Astrocyte (in vitro differentiated cells and primary cell): ENCODE measurements at regions not wholly inside any gene's neighbourhood (a gene's known extent, or its start where the extent isn't known, plus 50 kb on each side); places are given as distances from the start of the nearest gene placed in this dataset.

ENCODE experiments used
- DNase-seq: peaks from one replicate; pipeline ENCODE4 v3.0.0-alpha.2; 2010; ENCODE audit warnings: low read depth
- FAIRE-seq: peaks from 2 replicates; lab custom pipeline; 2011; peaks lifted over from hg19 to GRCh38; lab: Jason Lieb, UNC
- H2AFZ ChIP-seq: 2 replicates; pipeline ENCODE4 v1.6.0; 2012; ENCODE audit warnings: low read depth, low read length, inconsistent platforms
- H3K27ac ChIP-seq: 2 replicates; pipeline ENCODE4 v1.5.1; 2011; ENCODE audit warnings: low read depth, low read length, inconsistent platforms
- H3K27me3 ChIP-seq: 2 replicates; pipeline ENCODE4 v1.6.0; 2011; ENCODE audit warnings: low read length, inconsistent platforms; ENCODE audit not compliant: insufficient read depth
- H3K36me3 ChIP-seq: 2 replicates; pipeline ENCODE4 v1.5.1; 2011; ENCODE audit warnings: low read length, inconsistent platforms; ENCODE audit not compliant: insufficient read depth
- H3K4me1 ChIP-seq: 2 replicates; pipeline ENCODE4 v1.5.1; 2011; ENCODE audit warnings: low read length, inconsistent platforms; ENCODE audit not compliant: insufficient read depth
- H3K4me2 ChIP-seq: 2 replicates; pipeline ENCODE4 v1.6.0; 2012; ENCODE audit warnings: low read length, inconsistent platforms
- H3K4me3 ChIP-seq: 2 replicates; pipeline ENCODE4 v1.5.1; 2011; ENCODE audit warnings: low read depth, mild to moderate bottlenecking, low read length, inconsistent platforms; ENCODE audit not compliant: insufficient read depth
- H3K79me2 ChIP-seq: 2 replicates; pipeline ENCODE4 v1.6.0; 2012; ENCODE audit warnings: mild to moderate bottlenecking, low read length, inconsistent platforms; ENCODE audit not compliant: insufficient read depth
- H3K9ac ChIP-seq: 2 replicates; pipeline ENCODE4 v1.6.0; 2012; ENCODE audit warnings: mild to moderate bottlenecking, low read length, inconsistent platforms
- H3K9me3 ChIP-seq: 2 replicates; pipeline ENCODE4 v1.5.1; 2012; ENCODE audit warnings: low read depth, mild to moderate bottlenecking, low read length, inconsistent platforms; ENCODE audit not compliant: insufficient read depth
- H4K20me1 ChIP-seq: 2 replicates; pipeline ENCODE4 v1.6.0; 2012; ENCODE audit warnings: low read length, inconsistent platforms; ENCODE audit not compliant: insufficient read depth
- H3K27ac Mint-ChIP-seq: one replicate; pipeline ENCODE4 v1.8.0; 2021; ENCODE audit warnings: mild to moderate bottlenecking, mixed read lengths; ENCODE audit not compliant: unreplicated experiment
- H3K27me3 Mint-ChIP-seq: one replicate; pipeline ENCODE4 v1.8.0; 2021; ENCODE audit warnings: low read depth, mixed read lengths; ENCODE audit not compliant: unreplicated experiment
- H3K36me3 Mint-ChIP-seq: one replicate; pipeline ENCODE4 v1.8.0; 2021; ENCODE audit warnings: low read depth, mixed read lengths; ENCODE audit not compliant: unreplicated experiment
- H3K4me1 Mint-ChIP-seq: one replicate; pipeline ENCODE4 v1.8.0; 2021; ENCODE audit warnings: low read depth, mixed read lengths; ENCODE audit not compliant: unreplicated experiment
- H3K4me3 Mint-ChIP-seq: one replicate; pipeline ENCODE4 v1.8.0; 2021; ENCODE audit warnings: mild to moderate bottlenecking, moderate library complexity, mixed read lengths; ENCODE audit not compliant: unreplicated experiment
- H3K9me3 Mint-ChIP-seq: one replicate; pipeline ENCODE4 v1.8.0; 2021; ENCODE audit warnings: mild to moderate bottlenecking, mixed read lengths; ENCODE audit not compliant: unreplicated experiment
- EZH2 ChIP-seq: IDR thresholded peaks from 2 replicates; pipeline ENCODE4 v1.6.1; 2012; ENCODE audit warnings: mild to moderate bottlenecking, low read length, inconsistent platforms; ENCODE audit not compliant: insufficient read depth
- TF ChIP-seq, protein P1 (sequence below): IDR thresholded peaks from 2 replicates; pipeline ENCODE4 v1.5.1; 2011; ENCODE audit warnings: low read depth, mild to moderate bottlenecking, inconsistent platforms, low read length, moderate library complexity; ENCODE audit not compliant: insufficient read depth

DNA sequence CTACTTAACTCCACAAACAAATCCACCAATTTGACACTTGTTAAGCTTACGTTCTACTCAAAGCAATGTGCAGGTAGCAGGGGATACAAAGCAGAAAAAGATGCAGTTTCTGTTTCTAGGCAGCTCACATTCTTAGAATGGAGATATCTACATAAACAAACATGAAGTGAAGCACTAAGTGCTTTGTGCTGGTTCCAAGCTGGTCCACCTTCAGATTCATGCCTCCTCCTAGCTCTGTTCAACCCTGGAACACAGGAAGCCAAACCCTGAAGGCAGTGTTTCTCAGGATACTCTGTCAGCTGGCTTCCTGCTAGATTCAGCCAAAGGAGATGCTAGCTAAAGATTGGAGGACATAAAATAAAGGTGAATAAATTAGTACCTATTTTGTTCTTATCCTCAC lies 55.3 kb upstream of the NOL4 start:
- TF ChIP-seq, protein P1, sequence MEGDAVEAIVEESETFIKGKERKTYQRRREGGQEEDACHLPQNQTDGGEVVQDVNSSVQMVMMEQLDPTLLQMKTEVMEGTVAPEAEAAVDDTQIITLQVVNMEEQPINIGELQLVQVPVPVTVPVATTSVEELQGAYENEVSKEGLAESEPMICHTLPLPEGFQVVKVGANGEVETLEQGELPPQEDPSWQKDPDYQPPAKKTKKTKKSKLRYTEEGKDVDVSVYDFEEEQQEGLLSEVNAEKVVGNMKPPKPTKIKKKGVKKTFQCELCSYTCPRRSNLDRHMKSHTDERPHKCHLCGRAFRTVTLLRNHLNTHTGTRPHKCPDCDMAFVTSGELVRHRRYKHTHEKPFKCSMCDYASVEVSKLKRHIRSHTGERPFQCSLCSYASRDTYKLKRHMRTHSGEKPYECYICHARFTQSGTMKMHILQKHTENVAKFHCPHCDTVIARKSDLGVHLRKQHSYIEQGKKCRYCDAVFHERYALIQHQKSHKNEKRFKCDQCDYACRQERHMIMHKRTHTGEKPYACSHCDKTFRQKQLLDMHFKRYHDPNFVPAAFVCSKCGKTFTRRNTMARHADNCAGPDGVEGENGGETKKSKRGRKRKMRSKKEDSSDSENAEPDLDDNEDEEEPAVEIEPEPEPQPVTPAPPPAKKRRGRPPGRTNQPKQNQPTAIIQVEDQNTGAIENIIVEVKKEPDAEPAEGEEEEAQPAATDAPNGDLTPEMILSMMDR, result no peak
- TF ChIP-seq EZH2, result no peak
- no peaks in the 10 kb centered on the region for H3K36me3 ChIP-seq
- H3K79me2 ChIP-seq, result no peaks in the 10 kb centered on the region
- H3K9ac ChIP-seq, result no peak overlapping the region
- DNase-seq (no peak), FAIRE-seq (no peak)
- Mint-ChIP-seq H3K9me3 (no peaks in the 10 kb centered on the region), H3K36me3 (no peaks in the 10 kb centered on the region), H3K27me3 (no peaks in the 10 kb centered on the region), H3K4me1 (no peaks in the 10 kb centered on the region), H3K27ac (no peak overlapping the region), H3K4me3 (no peak overlapping the region)
- H3K4me1 ChIP-seq, result no peaks in the 10 kb centered on the region
- no peaks in the 10 kb centered on the region for H4K20me1 ChIP-seq
- H3K4me2 ChIP-seq, result no peak overlapping the region
- no peak overlapping the region for H3K27ac ChIP-seq
- no peak overlapping the region for H2AFZ ChIP-seq
- no peaks in the 10 kb centered on the region for H3K27me3 ChIP-seq
- H3K4me3 ChIP-seq, result no peak overlapping the region
- no peaks in the 10 kb centered on the region for H3K9me3 ChIP-seq

DNA sequence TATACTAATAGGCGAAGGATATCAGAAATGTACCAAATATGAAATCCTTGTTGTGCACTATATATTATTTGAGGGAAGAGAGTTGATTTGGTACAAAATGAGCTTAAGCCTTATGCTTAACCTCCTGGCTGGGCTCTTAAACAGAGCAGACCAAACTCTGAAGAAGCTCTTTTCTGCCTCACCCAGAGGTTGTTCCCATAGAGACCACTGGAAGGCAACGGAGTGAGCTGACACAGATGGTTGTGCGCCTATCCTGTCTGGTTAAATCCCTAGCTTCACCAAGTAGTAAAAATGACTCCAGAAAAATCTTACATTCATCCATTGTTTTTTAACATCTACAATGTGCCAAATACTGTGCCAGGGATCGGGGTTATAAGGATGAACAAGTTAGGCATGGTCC lies 55.9 kb upstream of the NOL4 start:
- Histone ChIP-seq H4K20me1 (no peaks in the 10 kb centered on the region), H3K9me3 (no peaks in the 10 kb centered on the region), H3K4me1 (no peaks in the 10 kb centered on the region), H3K27me3 (no peaks in the 10 kb centered on the region), H3K4me2 (no peak overlapping the region), H3K36me3 (no peaks in the 10 kb centered on the region), H3K27ac (no peak overlapping the region), H3K79me2 (no peaks in the 10 kb centered on the region), H3K4me3 (no peak overlapping the region), H2AFZ (no peak overlapping the region), H3K9ac (no peak overlapping the region)
- FAIRE-seq (no peak), DNase-seq (no peak)
- H3K27ac Mint-ChIP-seq, result no peak overlapping the region
- H3K4me3 Mint-ChIP-seq, result no peak overlapping the region
- H3K27me3 Mint-ChIP-seq, result no peaks in the 10 kb centered on the region
- no peaks in the 10 kb centered on the region for H3K9me3 Mint-ChIP-seq
- TF ChIP-seq, protein P1, result no peak
- no peak for TF ChIP-seq EZH2
- no peaks in the 10 kb centered on the region for H3K36me3 Mint-ChIP-seq
- H3K4me1 Mint-ChIP-seq, result no peaks in the 10 kb centered on the region

DNA sequence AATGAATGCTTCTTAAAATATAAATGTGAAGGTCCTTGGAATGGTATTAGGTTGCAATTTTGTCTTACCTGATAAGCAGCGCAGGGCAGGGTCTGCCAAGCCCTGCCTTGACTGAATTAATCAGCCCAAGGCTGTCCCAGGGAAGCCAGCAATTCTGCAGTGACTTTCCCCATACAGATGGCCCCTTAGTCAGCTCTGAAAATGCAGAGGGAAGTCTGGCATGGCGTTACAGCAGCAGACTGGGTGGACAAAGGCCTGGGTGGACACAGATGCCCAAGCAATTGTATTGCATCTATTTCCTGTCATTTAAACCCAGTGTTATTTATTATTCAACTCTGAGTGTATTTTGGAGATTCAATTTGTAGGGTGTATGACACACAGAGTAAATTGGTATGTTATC lies 56.6 kb upstream of the NOL4 start:
- no peak overlapping the region for H3K27ac ChIP-seq
- no peak overlapping the region for H3K27ac Mint-ChIP-seq

More for the DNA sequence above, 56.6 kb upstream of the NOL4 start:
- DNase-seq (no peak), FAIRE-seq (no peak)
- Histone ChIP-seq H4K20me1 (no peaks in the 10 kb centered on the region), H3K4me3 (no peak overlapping the region), H3K4me1 (no peaks in the 10 kb centered on the region), H3K9me3 (no peaks in the 10 kb centered on the region), H3K4me2 (no peak overlapping the region), H3K36me3 (no peaks in the 10 kb centered on the region), H3K79me2 (no peaks in the 10 kb centered on the region), H3K9ac (no peak overlapping the region), H2AFZ (no peak overlapping the region), H3K27me3 (no peaks in the 10 kb centered on the region)
- no peak for TF ChIP-seq EZH2
- TF ChIP-seq, protein P1, result no peak
- H3K4me1 Mint-ChIP-seq, result no peaks in the 10 kb centered on the region
- H3K9me3 Mint-ChIP-seq, result no peaks in the 10 kb centered on the region
- no peaks in the 10 kb centered on the region for H3K27me3 Mint-ChIP-seq
- H3K36me3 Mint-ChIP-seq, result no peaks in the 10 kb centered on the region
- H3K4me3 Mint-ChIP-seq, result no peak overlapping the region
